Choroid plexus epithelial cell (primary cell): ENCODE measurements at regions not wholly inside any gene's neighbourhood (a gene's known extent, or its start where the extent isn't known, plus 50 kb on each side); places are given as distances from the start of the nearest gene placed in this dataset.

Experiments used
- DNase-seq: peaks from one replicate; pipeline ENCODE4 v3.0.0-alpha.2; 2010; ENCODE audit warnings: low read depth
- H3K4me3 ChIP-seq: 2 replicates; pipeline ENCODE4 v1.5.1; 2011; ENCODE audit warnings: low read depth, mild to moderate bottlenecking, control low read depth, low read length, moderate library complexity
- CTCF ChIP-seq: conservative IDR thresholded peaks from 2 replicates; pipeline ENCODE4 v1.5.1; 2011; ENCODE audit warnings: low read depth, mild to moderate bottlenecking, control low read depth, inconsistent platforms, low read length, moderate library complexity

GRCh38 chr9:2933165-2934095 is 89.5 kb upstream of the PUM3 start:
- H3K4me3 ChIP-seq = no peak overlapping the region
- TF ChIP-seq CTCF = no peak
- no peak for DNase-seq

- DNase-seq = no peak
- TF ChIP-seq CTCF = no peak
- H3K4me3 ChIP-seq = no peak overlapping the region
Observed at GRCh38 chr9:2928411-2928810, 84.5 kb upstream of the PUM3 start.

GRCh38 chr9:2925016-2925415 is 81.1 kb upstream of the PUM3 start:
- no peak for TF ChIP-seq CTCF
- DNase-seq = no peak
- no peak overlapping the region for H3K4me3 ChIP-seq

GRCh38 chr9:2924380-2924768 is 80.5 kb upstream of the PUM3 start:
- no peak overlapping the region for H3K4me3 ChIP-seq
- DNase-seq = no peak
- TF ChIP-seq CTCF = no peak

- no peak for DNase-seq
- no peak overlapping the region for H3K4me3 ChIP-seq
- TF ChIP-seq CTCF = no peak
Observed at GRCh38 chr9:2923766-2924379, 80.0 kb upstream of the PUM3 start.

- DNase-seq = peak; percentile 59
- TF ChIP-seq CTCF = no peak
- no peak overlapping the region for H3K4me3 ChIP-seq
Observed at GRCh38 chr9:2919347-2919746, 75.5 kb upstream of the PUM3 start.
